ENCODE measurements at regions not wholly inside any gene's neighbourhood (a gene's known extent, or its start where the extent isn't known, plus 50 kb on each side); places are given as distances from the start of the nearest gene placed in this dataset.
A peak's percentile ranks its signal among the peaks of the same experiment; 100 is the strongest.

DNA sequence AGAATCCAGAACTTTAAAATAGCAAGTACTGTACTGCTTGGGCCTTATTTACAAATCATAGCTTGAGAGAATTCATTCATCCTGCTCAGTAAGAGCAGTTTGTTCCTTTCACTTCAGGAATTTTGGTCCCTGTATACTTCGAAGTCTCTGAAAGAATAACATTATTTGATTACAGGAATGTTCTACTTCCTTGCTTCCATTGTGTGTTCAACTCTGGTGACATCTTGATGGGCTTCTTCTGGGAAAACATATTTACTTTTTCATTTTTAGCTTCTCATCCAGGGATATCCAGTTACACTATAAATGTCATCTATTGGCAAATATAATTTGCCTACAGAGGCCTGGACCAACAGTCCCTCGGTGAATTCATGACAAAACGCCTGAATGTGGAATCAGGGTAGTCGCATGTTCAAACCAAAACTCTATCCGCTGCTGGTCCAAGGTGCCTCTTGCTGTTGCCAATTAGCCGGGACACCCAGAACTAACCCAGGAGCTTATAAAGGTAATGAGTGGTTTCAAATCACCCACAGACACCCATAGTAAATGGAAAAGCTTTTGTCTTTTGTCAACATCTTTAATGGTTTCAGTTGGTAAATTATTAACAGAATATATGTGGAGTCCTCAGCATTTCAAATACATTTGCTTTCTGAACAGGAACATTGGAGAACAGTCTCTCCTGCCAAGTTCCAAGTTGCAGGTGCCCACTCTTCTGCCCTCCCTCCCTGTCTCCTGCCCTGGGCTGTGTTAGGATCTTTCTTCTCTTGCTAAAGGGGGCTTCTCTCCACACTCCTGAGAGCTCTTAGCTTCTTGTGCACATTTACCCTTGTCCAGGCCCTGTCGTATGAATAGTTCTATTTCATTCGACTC, 162.5 kb upstream of the CITED2 start:
- in situ Hi-C loops (cut with MboI): no loop called here
- Histone ChIP-seq H2AFZ (ENCODE audit: low read depth, low read length) (peak overlapping the region; percentile 20; the same call in 1 of the 2 replicates), H3K9me3 (replicated peaks; ENCODE audit: control insufficient read depth, insufficient read depth, low read depth, low read length) (no peaks in the 10 kb centered on the region), H3K36me3 (ENCODE audit: control insufficient read depth, insufficient read depth, low read length) (no peaks in the 10 kb centered on the region), H3K4me2 (ENCODE audit: insufficient read depth, low read length) (no peak overlapping the region), H3K9ac (ENCODE audit: insufficient read depth in 1 of 2, low read depth in 2 of 2, low read length in 2 of 2) (no peak overlapping the region), H4K20me1 (replicated peaks; ENCODE audit: control insufficient read depth, insufficient read depth, low read length) (no peaks in the 10 kb centered on the region), H3K4me1 (replicated peaks in 1 of 2; ENCODE audit: control insufficient read depth in 2 of 2, insufficient read depth in 2 of 2, low read length in 2 of 2) (peaks cover 10 to 26% of the 10 kb centered on the region in 2 experiments; a peak in 4 of 5 replicates), H3K27me3 (ENCODE audit: control insufficient read depth in 2 of 2, insufficient read depth in 2 of 2, low read length in 2 of 2) (no peaks in the 10 kb centered on the region), H3K4me3 (no peak overlapping the region), H3K9me1 (ENCODE audit: control insufficient read depth, insufficient read depth, low read length) (no peaks in the 10 kb centered on the region), H3K79me2 (ENCODE audit: control insufficient read depth, insufficient read depth, low read length) (no peaks in the 10 kb centered on the region), H3K27ac (ENCODE audit: extremely low read depth, low read depth, low read length) (no peak overlapping the region)
- TF ChIP-seq, protein P1, sequence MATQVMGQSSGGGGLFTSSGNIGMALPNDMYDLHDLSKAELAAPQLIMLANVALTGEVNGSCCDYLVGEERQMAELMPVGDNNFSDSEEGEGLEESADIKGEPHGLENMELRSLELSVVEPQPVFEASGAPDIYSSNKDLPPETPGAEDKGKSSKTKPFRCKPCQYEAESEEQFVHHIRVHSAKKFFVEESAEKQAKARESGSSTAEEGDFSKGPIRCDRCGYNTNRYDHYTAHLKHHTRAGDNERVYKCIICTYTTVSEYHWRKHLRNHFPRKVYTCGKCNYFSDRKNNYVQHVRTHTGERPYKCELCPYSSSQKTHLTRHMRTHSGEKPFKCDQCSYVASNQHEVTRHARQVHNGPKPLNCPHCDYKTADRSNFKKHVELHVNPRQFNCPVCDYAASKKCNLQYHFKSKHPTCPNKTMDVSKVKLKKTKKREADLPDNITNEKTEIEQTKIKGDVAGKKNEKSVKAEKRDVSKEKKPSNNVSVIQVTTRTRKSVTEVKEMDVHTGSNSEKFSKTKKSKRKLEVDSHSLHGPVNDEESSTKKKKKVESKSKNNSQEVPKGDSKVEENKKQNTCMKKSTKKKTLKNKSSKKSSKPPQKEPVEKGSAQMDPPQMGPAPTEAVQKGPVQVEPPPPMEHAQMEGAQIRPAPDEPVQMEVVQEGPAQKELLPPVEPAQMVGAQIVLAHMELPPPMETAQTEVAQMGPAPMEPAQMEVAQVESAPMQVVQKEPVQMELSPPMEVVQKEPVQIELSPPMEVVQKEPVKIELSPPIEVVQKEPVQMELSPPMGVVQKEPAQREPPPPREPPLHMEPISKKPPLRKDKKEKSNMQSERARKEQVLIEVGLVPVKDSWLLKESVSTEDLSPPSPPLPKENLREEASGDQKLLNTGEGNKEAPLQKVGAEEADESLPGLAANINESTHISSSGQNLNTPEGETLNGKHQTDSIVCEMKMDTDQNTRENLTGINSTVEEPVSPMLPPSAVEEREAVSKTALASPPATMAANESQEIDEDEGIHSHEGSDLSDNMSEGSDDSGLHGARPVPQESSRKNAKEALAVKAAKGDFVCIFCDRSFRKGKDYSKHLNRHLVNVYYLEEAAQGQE (IDR thresholded peaks at IDR 0.05; ENCODE audit: borderline replicate concordance): 0 out of 2 replicates have a peak, but pooled peaks have one; percentile 10
- TF ChIP-seq, protein P1 (CRISPR knock-in tag; IDR thresholded peaks at IDR 0.05; ENCODE audit: low read depth): no peak
- TF ChIP-seq BRF2 (IDR thresholded peaks at IDR 0.05; ENCODE audit: borderline replicate concordance, insufficient read depth, insufficient read length): no peak
- TF ChIP-seq, protein P2, sequence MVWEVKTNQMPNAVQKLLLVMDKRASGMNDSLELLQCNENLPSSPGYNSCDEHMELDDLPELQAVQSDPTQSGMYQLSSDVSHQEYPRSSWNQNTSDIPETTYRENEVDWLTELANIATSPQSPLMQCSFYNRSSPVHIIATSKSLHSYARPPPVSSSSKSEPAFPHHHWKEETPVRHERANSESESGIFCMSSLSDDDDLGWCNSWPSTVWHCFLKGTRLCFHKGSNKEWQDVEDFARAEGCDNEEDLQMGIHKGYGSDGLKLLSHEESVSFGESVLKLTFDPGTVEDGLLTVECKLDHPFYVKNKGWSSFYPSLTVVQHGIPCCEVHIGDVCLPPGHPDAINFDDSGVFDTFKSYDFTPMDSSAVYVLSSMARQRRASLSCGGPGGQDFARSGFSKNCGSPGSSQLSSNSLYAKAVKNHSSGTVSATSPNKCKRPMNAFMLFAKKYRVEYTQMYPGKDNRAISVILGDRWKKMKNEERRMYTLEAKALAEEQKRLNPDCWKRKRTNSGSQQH (CRISPR knock-in tag; IDR thresholded peaks at IDR 0.05): no peak
- DNase-seq (ENCODE audit: extremely low read depth in 1 of 4, low spot score in 3 of 4) (no peak), ATAC-seq (no peak), FAIRE-seq (no peak)
- WGBS (ENCODE audit: insufficient coverage, low coverage, missing lambda C conversion rate): 82% methylated on average over 8 of the region's 8 CpGs
- POLR2A ChIA-PET: interaction anchor here (0.7 kb wide), 1 partner anchor 113 kb away, joined by 3 read pairs; no protein-coding TSS in a partner anchor
- CTCF ChIA-PET (ENCODE audit: low intra/inter-chr PET ratio): no interaction called here
- no TSS peak for BruUV-seq (replicated peaks)
- intact Hi-C loops (cut with micrococcal nuclease): loop anchor here (10.0 kb wide), 1 partner anchor 388 kb away; no protein-coding TSS in a partner anchor

All from K562 (cell line).